HepG2 (cell line): ENCODE measurements at regions not wholly inside any gene's neighbourhood (a gene's known extent, or its start where the extent isn't known, plus 50 kb on each side); places are given as distances from the start of the nearest gene placed in this dataset.

Experiments
- ATAC-seq: fragments of 200-7000 bp; cut with Tn5 transposase; 3 replicates; pipeline ENCODE4 v1.9.1; 2020; ENCODE audit warnings: mild to moderate bottlenecking, moderate library complexity
- BruUV-seq: library from RNA; stranded (reverse); fragments of 400-500 nt; replicated peaks from 2 replicates; lab custom pipeline; 2021; lab: Mats Ljungman, UMichigan
- CTCF ChIA-PET: fragments of 300-600 bp; formaldehyde crosslinking; extraction: SDS; loops from one replicate; lab custom pipeline; 2021; ENCODE audit warnings: low total read pairs, inconsistent platforms, low intra/inter-chr PET ratio; lab: Yijun Ruan, JAX
- POLR2A ChIA-PET: fragments of 350-600 bp; sonication (Branson Sonifier 250); formaldehyde crosslinking; loops from one replicate; lab custom pipeline; 2020; ENCODE audit warnings: antibody characterized with exemption, inconsistent platforms; lab: Yijun Ruan, JAX
- DNase-seq: peaks from one replicate; pipeline ENCODE4 v3.0.0-alpha.2; 2015; ENCODE audit warnings: low spot score
- FAIRE-seq: peaks from 3 replicates; lab custom pipeline; 2011; peaks lifted over from hg19 to GRCh38; lab: Jason Lieb, UNC
- H2AFZ ChIP-seq: one replicate; pipeline ENCODE4 v1.6.1; 2011; ENCODE audit warnings: low read length, inconsistent platforms
- H3K27ac ChIP-seq: fragments of 300-600 bp; 3 replicates; pipeline ENCODE4 v1.8.0; 2011; ENCODE audit warnings: mixed run types, mild to moderate bottlenecking, mixed read lengths, low read length, inconsistent platforms; ENCODE audit not compliant: insufficient read depth; ENCODE audit errors: extremely low read length
- H3K27me3 ChIP-seq, 2 experiments: fragments of 200-600 bp in 1 of 2; 2 replicates in 1 of 2; 3 replicates in 1 of 2; pipeline versions ENCODE4 v1.6.0 to v1.8.0; 2011; ENCODE audit warnings: low read length in 2 of 2, mild to moderate bottlenecking in 2 of 2, moderate library complexity in 2 of 2, inconsistent platforms in 1 of 2; ENCODE audit not compliant: insufficient read depth in 2 of 2, control insufficient read depth in 1 of 2
- H3K36me3 ChIP-seq, 2 experiments: fragments of 200-600 bp in 1 of 2; replicated peaks in 1 of 2; 2 replicates in 1 of 2; 3 replicates in 1 of 2; pipeline versions ENCODE4 v1.5.1 to v1.8.0; 2011; ENCODE audit warnings: low read length in 2 of 2, inconsistent platforms in 1 of 2; ENCODE audit not compliant: insufficient read depth in 2 of 2, control insufficient read depth in 1 of 2
- H3K4me1 ChIP-seq: 2 replicates; pipeline ENCODE4 v1.5.1; 2012; ENCODE audit warnings: low read length, inconsistent platforms; ENCODE audit not compliant: insufficient read depth
- H3K4me2 ChIP-seq: 2 replicates; pipeline ENCODE4 v1.6.0; 2011; ENCODE audit warnings: low read depth, low read length, inconsistent platforms
- H3K4me3 ChIP-seq, 3 experiments: fragments of 200-600 bp in 1 of 3; sonication (generic), shearing (Covaris generic) in 1 of 3; replicated peaks in 1 of 3; 2 replicates each; pipeline ENCODE4 v1.5.1; 2011 to 2016; ENCODE audit warnings: low read length in 3 of 3, inconsistent platforms in 2 of 3, low read depth in 2 of 3, mild to moderate bottlenecking in 2 of 3, control low read depth in 1 of 3, mixed read lengths in 1 of 3; ENCODE audit not compliant: insufficient read depth in 1 of 3
- H3K79me2 ChIP-seq: one replicate; pipeline ENCODE4 v1.6.1; 2011; ENCODE audit warnings: low read length, inconsistent platforms; ENCODE audit not compliant: insufficient read depth
- H3K9ac ChIP-seq: 2 replicates; pipeline ENCODE4 v1.6.0; 2011; ENCODE audit warnings: mild to moderate bottlenecking, low read depth, low read length, inconsistent platforms; ENCODE audit not compliant: insufficient read depth
- H3K9me3 ChIP-seq: 2 replicates; pipeline ENCODE4 v1.5.1; 2012; ENCODE audit warnings: mild to moderate bottlenecking, low read length
- H4K20me1 ChIP-seq: 2 replicates; pipeline ENCODE4 v1.6.0; 2011; ENCODE audit warnings: inconsistent platforms, mild to moderate bottlenecking, low read length, moderate library complexity; ENCODE audit not compliant: insufficient read depth
- ARID2 ChIP-seq: sonication (generic); formaldehyde crosslinking; IDR thresholded peaks from 2 replicates; pipeline ENCODE4 v1.8.1; 2022; ENCODE audit warnings: mild to moderate bottlenecking, missing genetic modification reagents, borderline replicate concordance
- CAMTA2 ChIP-seq: sonication (generic); formaldehyde crosslinking; IDR thresholded peaks from 2 replicates; pipeline ENCODE4 v1.4.0; 2020; ENCODE audit warnings: mild to moderate bottlenecking, missing genetic modification reagents, borderline replicate concordance
- CHD2 ChIP-seq: IDR thresholded peaks from 2 replicates; pipeline ENCODE4 v1.6.1; 2011; ENCODE audit warnings: low read depth, low read length, improper control_type of control experiment
- DPF2 ChIP-seq: sonication (generic); formaldehyde crosslinking; IDR thresholded peaks from 2 replicates; pipeline ENCODE4 v1.4.0; 2020; ENCODE audit warnings: mild to moderate bottlenecking, low read depth, missing genetic modification reagents, borderline replicate concordance
- FOXA1 ChIP-seq, 2 experiments: fragments of 450-650 bp in 1 of 2; sonication (generic) in 1 of 2; formaldehyde crosslinking in 1 of 2; IDR thresholded peaks; 2 replicates each; pipeline versions ENCODE4 v1.4.0 to v1.6.1; 2016 to 2020; ENCODE audit warnings: missing genetic modification reagents in 1 of 2
- HNRNPLL ChIP-seq: fragments of 200-400 bp; formaldehyde crosslinking; IDR thresholded peaks from 2 replicates; pipeline ENCODE4 v1.6.1; 2017; ENCODE audit warnings: mild to moderate bottlenecking, low read depth, low read length; ENCODE audit not compliant: poor library complexity, severe bottlenecking
- JUND ChIP-seq: sonication (generic); formaldehyde crosslinking; IDR thresholded peaks from 2 replicates; pipeline ENCODE4 v1.8.0; 2022; ENCODE audit warnings: mild to moderate bottlenecking, missing genetic modification reagents
- PRPF4 ChIP-seq: fragments of 200-400 bp; formaldehyde crosslinking; IDR thresholded peaks from 2 replicates; pipeline ENCODE4 v1.6.1; 2016; ENCODE audit warnings: low read length, low read depth; ENCODE audit not compliant: poor library complexity, severe bottlenecking
- ZKSCAN8 ChIP-seq: IDR thresholded peaks from 2 replicates; pipeline ENCODE4 v1.6.1; 2016; ENCODE audit warnings: borderline replicate concordance, missing genetic modification reagents, missing compliant biosample characterization
- ZNF546 ChIP-seq: sonication (generic); formaldehyde crosslinking; conservative IDR thresholded peaks from 2 replicates; pipeline ENCODE4 v1.8.1; 2023; ENCODE audit warnings: mild to moderate bottlenecking, missing genetic modification reagents
- ZNF549 ChIP-seq: sonication (generic); formaldehyde crosslinking; IDR thresholded peaks from 2 replicates; pipeline ENCODE4 v1.5.0; 2020; ENCODE audit warnings: missing genetic modification reagents
- ZNF780A ChIP-seq: sonication (generic); formaldehyde crosslinking; IDR thresholded peaks from 2 replicates; pipeline ENCODE4 v1.8.0; 2022; ENCODE audit warnings: mild to moderate bottlenecking, missing genetic modification reagents, moderate library complexity
- WGBS: methylation state at CpG from one replicate; pipeline ENCODE4 v1.1.6; 2017; ENCODE audit warnings: low lambda C conversion rate; 5-methylcytosine and 5-hydroxymethylcytosine counted together
- in situ Hi-C: cut with HindIII; loops from 2 replicates; pipeline ENCODE4 v1.10.0; 2017; ENCODE audit warnings: low pct_unique_long_range_greater_than_20kb; ENCODE audit not compliant: extremely low pct_ligation_motif_present
- intact Hi-C: fragments of 100-400 bp; cut with micrococcal nuclease; formaldehyde crosslinking; loops from one replicate; pipeline ENCODE4 v1.10.0; 2022; ENCODE audit not compliant: unreplicated experiment
- TF ChIP-seq, protein P1 (sequence below): IDR thresholded peaks from 2 replicates; pipeline ENCODE4 v1.4.0; 2020; ENCODE audit warnings: mild to moderate bottlenecking, missing genetic modification reagents
- TF ChIP-seq, protein P2 (sequence below): IDR thresholded peaks from 2 replicates; pipeline ENCODE4 v1.6.1; 2012; ENCODE audit warnings: low read length, improper control_type of control experiment

DNA sequence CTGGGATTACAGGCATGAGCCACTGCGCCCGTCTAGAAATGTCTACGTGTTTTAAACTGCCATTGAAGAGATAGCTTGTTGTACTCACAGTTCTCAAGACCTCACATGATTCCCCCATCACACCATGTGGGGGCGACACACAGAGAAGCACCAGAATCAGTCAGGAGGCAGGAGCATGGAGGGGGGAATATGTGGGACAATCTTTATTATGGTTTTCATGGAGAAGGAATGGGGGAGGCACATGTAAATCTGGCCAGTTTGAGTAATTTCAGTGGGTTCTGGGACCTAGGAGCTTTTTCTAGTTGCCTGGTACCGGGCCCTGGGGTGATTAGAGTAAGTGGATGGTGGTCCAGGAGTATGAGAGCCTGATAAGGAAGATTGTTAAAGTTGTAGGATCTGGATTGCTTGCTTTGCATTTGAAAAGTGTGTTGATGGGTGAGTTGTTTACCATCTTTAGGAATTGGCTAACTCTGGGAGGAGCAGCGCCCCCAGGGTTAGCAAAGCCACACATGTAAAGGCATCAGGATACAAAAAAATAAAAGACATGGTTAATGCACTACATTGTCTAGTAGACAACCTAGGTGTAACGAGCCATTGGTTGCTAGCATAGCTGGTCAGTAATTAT, 85.4 kb upstream of the SLC13A1 start:
- H3K9me3 ChIP-seq, result no peaks in the 10 kb centered on the region
- H3K79me2 ChIP-seq, result no peaks in the 10 kb centered on the region
- no peak overlapping the region for H3K27ac ChIP-seq
- H3K4me1 ChIP-seq, result no peaks in the 10 kb centered on the region
- H3K4me2 ChIP-seq, result no peak overlapping the region
- H3K36me3 ChIP-seq, result no peaks in the 10 kb centered on the region
- no peak overlapping the region for H3K4me3 ChIP-seq
- intact Hi-C loops (no loop called here), in situ Hi-C loops (no loop called here)
- ATAC-seq (no peak), DNase-seq (no peak), FAIRE-seq (no peak)
- H2AFZ ChIP-seq, result no peak overlapping the region
- CTCF ChIA-PET, result no interaction called here
- no peaks in the 10 kb centered on the region for H4K20me1 ChIP-seq
- TF ChIP-seq ZKSCAN8 (CRISPR knock-in tag) (no peak), PRPF4 (no peak), ZNF780A (CRISPR knock-in tag) (no peak), DPF2 (no peak), ZNF546 (CRISPR knock-in tag) (no peak), JUND (CRISPR knock-in tag) (no peak), CAMTA2 (CRISPR knock-in tag) (no peak), ZNF549 (CRISPR knock-in tag) (no peak), FOXA1 (IDR thresholded peaks at IDR 0.05) (no peak), FOXA1 (CRISPR knock-in tag; IDR thresholded peaks at IDR 0.05) (no peak), CHD2 (no peak), HNRNPLL (no peak), ARID2 (CRISPR knock-in tag) (no peak)
- TF ChIP-seq, protein P1, sequence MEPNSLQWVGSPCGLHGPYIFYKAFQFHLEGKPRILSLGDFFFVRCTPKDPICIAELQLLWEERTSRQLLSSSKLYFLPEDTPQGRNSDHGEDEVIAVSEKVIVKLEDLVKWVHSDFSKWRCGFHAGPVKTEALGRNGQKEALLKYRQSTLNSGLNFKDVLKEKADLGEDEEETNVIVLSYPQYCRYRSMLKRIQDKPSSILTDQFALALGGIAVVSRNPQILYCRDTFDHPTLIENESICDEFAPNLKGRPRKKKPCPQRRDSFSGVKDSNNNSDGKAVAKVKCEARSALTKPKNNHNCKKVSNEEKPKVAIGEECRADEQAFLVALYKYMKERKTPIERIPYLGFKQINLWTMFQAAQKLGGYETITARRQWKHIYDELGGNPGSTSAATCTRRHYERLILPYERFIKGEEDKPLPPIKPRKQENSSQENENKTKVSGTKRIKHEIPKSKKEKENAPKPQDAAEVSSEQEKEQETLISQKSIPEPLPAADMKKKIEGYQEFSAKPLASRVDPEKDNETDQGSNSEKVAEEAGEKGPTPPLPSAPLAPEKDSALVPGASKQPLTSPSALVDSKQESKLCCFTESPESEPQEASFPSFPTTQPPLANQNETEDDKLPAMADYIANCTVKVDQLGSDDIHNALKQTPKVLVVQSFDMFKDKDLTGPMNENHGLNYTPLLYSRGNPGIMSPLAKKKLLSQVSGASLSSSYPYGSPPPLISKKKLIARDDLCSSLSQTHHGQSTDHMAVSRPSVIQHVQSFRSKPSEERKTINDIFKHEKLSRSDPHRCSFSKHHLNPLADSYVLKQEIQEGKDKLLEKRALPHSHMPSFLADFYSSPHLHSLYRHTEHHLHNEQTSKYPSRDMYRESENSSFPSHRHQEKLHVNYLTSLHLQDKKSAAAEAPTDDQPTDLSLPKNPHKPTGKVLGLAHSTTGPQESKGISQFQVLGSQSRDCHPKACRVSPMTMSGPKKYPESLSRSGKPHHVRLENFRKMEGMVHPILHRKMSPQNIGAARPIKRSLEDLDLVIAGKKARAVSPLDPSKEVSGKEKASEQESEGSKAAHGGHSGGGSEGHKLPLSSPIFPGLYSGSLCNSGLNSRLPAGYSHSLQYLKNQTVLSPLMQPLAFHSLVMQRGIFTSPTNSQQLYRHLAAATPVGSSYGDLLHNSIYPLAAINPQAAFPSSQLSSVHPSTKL, result no peak
- TF ChIP-seq, protein P2, sequence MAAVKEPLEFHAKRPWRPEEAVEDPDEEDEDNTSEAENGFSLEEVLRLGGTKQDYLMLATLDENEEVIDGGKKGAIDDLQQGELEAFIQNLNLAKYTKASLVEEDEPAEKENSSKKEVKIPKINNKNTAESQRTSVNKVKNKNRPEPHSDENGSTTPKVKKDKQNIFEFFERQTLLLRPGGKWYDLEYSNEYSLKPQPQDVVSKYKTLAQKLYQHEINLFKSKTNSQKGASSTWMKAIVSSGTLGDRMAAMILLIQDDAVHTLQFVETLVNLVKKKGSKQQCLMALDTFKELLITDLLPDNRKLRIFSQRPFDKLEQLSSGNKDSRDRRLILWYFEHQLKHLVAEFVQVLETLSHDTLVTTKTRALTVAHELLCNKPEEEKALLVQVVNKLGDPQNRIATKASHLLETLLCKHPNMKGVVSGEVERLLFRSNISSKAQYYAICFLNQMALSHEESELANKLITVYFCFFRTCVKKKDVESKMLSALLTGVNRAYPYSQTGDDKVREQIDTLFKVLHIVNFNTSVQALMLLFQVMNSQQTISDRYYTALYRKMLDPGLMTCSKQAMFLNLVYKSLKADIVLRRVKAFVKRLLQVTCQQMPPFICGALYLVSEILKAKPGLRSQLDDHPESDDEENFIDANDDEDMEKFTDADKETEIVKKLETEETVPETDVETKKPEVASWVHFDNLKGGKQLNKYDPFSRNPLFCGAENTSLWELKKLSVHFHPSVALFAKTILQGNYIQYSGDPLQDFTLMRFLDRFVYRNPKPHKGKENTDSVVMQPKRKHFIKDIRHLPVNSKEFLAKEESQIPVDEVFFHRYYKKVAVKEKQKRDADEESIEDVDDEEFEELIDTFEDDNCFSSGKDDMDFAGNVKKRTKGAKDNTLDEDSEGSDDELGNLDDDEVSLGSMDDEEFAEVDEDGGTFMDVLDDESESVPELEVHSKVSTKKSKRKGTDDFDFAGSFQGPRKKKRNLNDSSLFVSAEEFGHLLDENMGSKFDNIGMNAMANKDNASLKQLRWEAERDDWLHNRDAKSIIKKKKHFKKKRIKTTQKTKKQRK, result no peak
- no TSS peak for BruUV-seq
- H3K9ac ChIP-seq, result no peak overlapping the region
- POLR2A ChIA-PET, result no interaction called here
- no peaks in the 10 kb centered on the region for H3K27me3 ChIP-seq
- WGBS, result 32% methylated on average over 7 of the region's 7 CpGs
